Trophoblast cell (in vitro differentiated cells and primary cell): ENCODE measurements at regions not wholly inside any gene's neighbourhood (a gene's known extent, or its start where the extent isn't known, plus 50 kb on each side); places are given as distances from the start of the nearest gene placed in this dataset.
"Not testable (repeated sequence)": the region's sequence is repeated elsewhere in the genome, so short reads cannot be mapped to it uniquely, and the experiment has no call there.

Source experiments
- DNase-seq, 2 donors: peaks; one replicate each; pipeline ENCODE4 v3.0.0-alpha.2; 2016
- H2AFZ ChIP-seq: 2 replicates; pipeline ENCODE4 v1.6.1; 2013; ENCODE audit warnings: low read length, moderate library complexity, mild to moderate bottlenecking; ENCODE audit not compliant: insufficient read depth, poor library complexity
- H2AK5ac ChIP-seq: 2 replicates; pipeline ENCODE4 v1.6.1; 2013; ENCODE audit warnings: mild to moderate bottlenecking, low read length
- H2BK120ac ChIP-seq: 2 replicates; pipeline ENCODE4 v1.6.1; 2013; ENCODE audit warnings: low read length, mild to moderate bottlenecking, moderate library complexity; ENCODE audit not compliant: insufficient read depth, poor library complexity
- H2BK12ac ChIP-seq: 2 replicates; pipeline ENCODE4 v1.6.1; 2013; ENCODE audit warnings: mild to moderate bottlenecking, low read length, moderate library complexity
- H2BK5ac ChIP-seq: 2 replicates; pipeline ENCODE4 v1.6.1; 2013; ENCODE audit warnings: low read length, low read depth, moderate library complexity, mild to moderate bottlenecking; ENCODE audit not compliant: poor library complexity
- H3K14ac ChIP-seq: 2 replicates; pipeline ENCODE4 v1.6.1; 2013; ENCODE audit warnings: mild to moderate bottlenecking, low read length
- H3K18ac ChIP-seq: 2 replicates; pipeline ENCODE4 v1.6.1; 2013; ENCODE audit warnings: mild to moderate bottlenecking, low read length
- H3K23ac ChIP-seq: 2 replicates; pipeline ENCODE4 v1.6.1; 2013; ENCODE audit warnings: low read length
- H3K27ac ChIP-seq: 2 replicates; pipeline ENCODE4 v1.5.1; 2013; ENCODE audit warnings: low read depth, mild to moderate bottlenecking, inconsistent platforms, low read length, moderate library complexity
- H3K27me3 ChIP-seq: 2 replicates; pipeline ENCODE4 v1.6.1; 2013; ENCODE audit warnings: inconsistent platforms, mild to moderate bottlenecking, low read length, moderate library complexity; ENCODE audit not compliant: insufficient read depth
- H3K36me3 ChIP-seq, 2 experiments: 1 replicate in 1 of 2; 2 replicates in 1 of 2; pipeline ENCODE4 v1.6.1; 2013; ENCODE audit warnings: low read length in 2 of 2, mild to moderate bottlenecking in 2 of 2, moderate library complexity in 1 of 2; ENCODE audit not compliant: insufficient read depth in 2 of 2, control insufficient read depth in 1 of 2
- H3K4ac ChIP-seq: 2 replicates; pipeline ENCODE4 v1.6.1; 2013; ENCODE audit warnings: low read depth, mild to moderate bottlenecking, low read length, moderate library complexity
- H3K4me1 ChIP-seq, 2 experiments: 1 replicate in 1 of 2; 2 replicates in 1 of 2; pipeline ENCODE4 v1.6.1; 2013; ENCODE audit warnings: low read length in 2 of 2, mild to moderate bottlenecking in 2 of 2, moderate library complexity in 1 of 2; ENCODE audit not compliant: insufficient read depth in 2 of 2, control insufficient read depth in 1 of 2
- H3K4me2 ChIP-seq: 2 replicates; pipeline ENCODE4 v1.6.1; 2013; ENCODE audit warnings: inconsistent platforms, mild to moderate bottlenecking, low read length, moderate library complexity
- H3K4me3 ChIP-seq: 2 replicates; pipeline ENCODE4 v1.5.1; 2013; ENCODE audit warnings: mild to moderate bottlenecking, low read depth, low read length, inconsistent platforms
- H3K79me1 ChIP-seq: one replicate; pipeline ENCODE4 v1.6.1; 2013; ENCODE audit warnings: low read length
- H3K79me2 ChIP-seq: 2 replicates; pipeline ENCODE4 v1.6.1; 2013; ENCODE audit warnings: low read length, mild to moderate bottlenecking; ENCODE audit not compliant: control insufficient read depth, insufficient read depth, poor library complexity
- H3K9ac ChIP-seq: 2 replicates; pipeline ENCODE4 v1.6.1; 2013; ENCODE audit warnings: mild to moderate bottlenecking, low read length
- H3K9me3 ChIP-seq: 2 replicates; pipeline ENCODE4 v1.6.1; 2013; ENCODE audit warnings: low read depth, mild to moderate bottlenecking, control low read depth, inconsistent platforms, low read length; ENCODE audit not compliant: insufficient read depth
- H4K12ac ChIP-seq: 2 replicates; pipeline ENCODE4 v1.6.1; 2013; ENCODE audit warnings: low read depth, mild to moderate bottlenecking, low read length, moderate library complexity
- H4K8ac ChIP-seq: 2 replicates; pipeline ENCODE4 v1.6.1; 2013; ENCODE audit warnings: low read depth, mild to moderate bottlenecking, low read length, moderate library complexity
- H4K91ac ChIP-seq: one replicate; pipeline ENCODE4 v1.6.1; 2013; ENCODE audit warnings: low read depth, mild to moderate bottlenecking, low read length, moderate library complexity
- WGBS: extraction: QIAGEN DNeasy Blood & Tissue Kit; methylation state at CpG from one replicate; pipeline ENCODE4 v1.1.7; 2013; ENCODE audit warnings: missing lambda C conversion rate; ENCODE audit not compliant: insufficient read length, insufficient coverage; ENCODE audit errors: extremely low coverage; 5-methylcytosine and 5-hydroxymethylcytosine counted together

DNA sequence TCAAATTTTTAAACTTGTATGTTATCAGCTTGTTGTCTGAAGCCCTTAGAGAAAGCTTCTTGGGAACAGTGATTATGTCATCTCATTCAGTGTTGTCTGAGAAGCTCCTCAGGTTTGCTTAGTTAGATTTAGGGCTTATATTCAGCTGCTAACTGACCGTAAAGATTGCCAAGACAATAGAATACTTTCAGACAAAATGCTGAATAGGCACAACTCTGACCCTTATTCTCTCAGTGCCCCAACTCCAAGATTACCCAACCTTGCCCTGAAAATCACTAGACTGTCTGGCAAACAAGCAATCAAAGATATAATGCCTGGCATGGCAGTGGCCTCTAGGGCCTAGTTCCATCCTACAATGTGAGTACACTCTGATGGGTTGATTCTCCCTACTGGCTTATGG is 950.5 kb upstream of the HS3ST1 start:
- H4K8ac ChIP-seq = no peak overlapping the region
- no peaks in the 10 kb centered on the region for H3K4me1 ChIP-seq
- no peaks in the 10 kb centered on the region for H3K9me3 ChIP-seq
- H3K4ac ChIP-seq = no peak overlapping the region
- no peaks in the 10 kb centered on the region for H3K36me3 ChIP-seq
- no peak overlapping the region for H3K9ac ChIP-seq
- WGBS = no CpG with 5 or more reads among the region's 1 CpG
- H2AK5ac ChIP-seq = no peak overlapping the region
- no peaks in the 10 kb centered on the region for H3K79me1 ChIP-seq
- no peak overlapping the region for H2BK12ac ChIP-seq
- H3K23ac ChIP-seq = no peak overlapping the region
- H3K4me3 ChIP-seq = no peak overlapping the region
- no peak overlapping the region for H3K27ac ChIP-seq
- no peaks in the 10 kb centered on the region for H3K27me3 ChIP-seq
- no peak overlapping the region for H3K4me2 ChIP-seq
- no peak overlapping the region for H4K12ac ChIP-seq
- no peak overlapping the region for H4K91ac ChIP-seq
- H3K18ac ChIP-seq = no peak overlapping the region
- no peak for DNase-seq
- H2BK120ac ChIP-seq = no peak overlapping the region
- H2BK5ac ChIP-seq = no peak overlapping the region
- no peak overlapping the region for H3K14ac ChIP-seq
- H2AFZ ChIP-seq = no peak overlapping the region
- no peaks in the 10 kb centered on the region for H3K79me2 ChIP-seq

DNA sequence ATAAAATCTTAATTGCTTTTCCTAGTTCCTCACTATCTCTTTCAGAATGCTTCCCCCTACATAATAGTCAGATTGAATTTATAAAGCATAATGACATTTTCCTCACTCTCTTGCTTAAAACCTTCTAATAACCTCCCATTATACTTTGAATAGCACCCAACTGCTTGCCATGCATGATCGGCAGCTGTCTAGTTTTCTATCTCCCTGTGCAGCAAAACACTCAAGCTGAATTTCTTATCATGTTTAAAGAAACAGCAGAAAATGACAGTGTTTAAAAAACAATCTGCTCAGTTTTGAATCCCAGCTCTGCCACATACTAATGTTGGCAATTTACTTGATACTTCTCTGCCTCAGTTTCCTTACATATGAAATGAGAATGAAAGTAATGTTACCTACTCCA is 947.1 kb upstream of the HS3ST1 start:
- H4K12ac ChIP-seq = no peak overlapping the region
- WGBS = no CpG with 5 or more reads among the region's 1 CpG
- H3K27me3 ChIP-seq = no peaks in the 10 kb centered on the region
- no peaks in the 10 kb centered on the region for H3K79me1 ChIP-seq
- no peak overlapping the region for H2BK12ac ChIP-seq
- H3K4me1 ChIP-seq = no peaks in the 10 kb centered on the region
- H4K91ac ChIP-seq = no peak overlapping the region
- no peak overlapping the region for H3K9ac ChIP-seq
- H2BK5ac ChIP-seq = no peak overlapping the region
- H2BK120ac ChIP-seq = no peak overlapping the region
- H3K4me3 ChIP-seq = no peak overlapping the region
- H3K23ac ChIP-seq = no peak overlapping the region
- H3K79me2 ChIP-seq = no peaks in the 10 kb centered on the region
- no peaks in the 10 kb centered on the region for H3K36me3 ChIP-seq
- no peak for DNase-seq
- H3K14ac ChIP-seq = no peak overlapping the region
- no peak overlapping the region for H3K27ac ChIP-seq
- no peaks in the 10 kb centered on the region for H3K9me3 ChIP-seq
- H4K8ac ChIP-seq = no peak overlapping the region
- no peak overlapping the region for H2AK5ac ChIP-seq
- no peak overlapping the region for H3K18ac ChIP-seq
- H2AFZ ChIP-seq = no peak overlapping the region
- H3K4me2 ChIP-seq = no peak overlapping the region
- no peak overlapping the region for H3K4ac ChIP-seq

DNA sequence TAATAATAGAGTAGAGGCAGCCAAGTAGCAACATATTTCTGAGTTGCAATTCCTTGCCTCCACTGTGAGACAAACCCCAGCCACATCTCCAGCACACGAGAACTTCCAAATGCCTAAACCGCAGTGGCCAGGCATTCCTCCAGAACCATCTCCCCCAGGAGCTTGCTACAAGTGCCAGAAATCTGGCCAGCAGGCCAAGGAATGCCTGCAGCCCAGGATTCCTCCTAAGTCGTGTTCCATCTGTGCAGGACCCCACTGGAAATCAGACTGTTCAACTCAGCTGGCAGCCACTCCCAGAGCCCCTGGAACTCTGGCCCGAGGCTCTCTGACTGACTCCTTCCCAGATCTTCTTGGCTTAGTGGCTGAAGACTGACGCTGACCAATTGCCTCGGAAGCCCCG is 937.2 kb upstream of the HS3ST1 start:
- not testable (repeated sequence) for H2AK5ac ChIP-seq, H4K91ac ChIP-seq, H3K27ac ChIP-seq, H4K8ac ChIP-seq, H2BK12ac ChIP-seq, H3K14ac ChIP-seq, H3K4ac ChIP-seq, H4K12ac ChIP-seq, H3K9ac ChIP-seq, H3K4me1 ChIP-seq, DNase-seq, H3K18ac ChIP-seq, H3K23ac ChIP-seq, H3K36me3 ChIP-seq, H2AFZ ChIP-seq, H3K79me1 ChIP-seq, H3K79me2 ChIP-seq, H3K4me2 ChIP-seq, H2BK120ac ChIP-seq, H3K9me3 ChIP-seq, H3K4me3 ChIP-seq, H3K27me3 ChIP-seq, H2BK5ac ChIP-seq
- WGBS = no CpG with 5 or more reads among the region's 7 CpGs

DNA sequence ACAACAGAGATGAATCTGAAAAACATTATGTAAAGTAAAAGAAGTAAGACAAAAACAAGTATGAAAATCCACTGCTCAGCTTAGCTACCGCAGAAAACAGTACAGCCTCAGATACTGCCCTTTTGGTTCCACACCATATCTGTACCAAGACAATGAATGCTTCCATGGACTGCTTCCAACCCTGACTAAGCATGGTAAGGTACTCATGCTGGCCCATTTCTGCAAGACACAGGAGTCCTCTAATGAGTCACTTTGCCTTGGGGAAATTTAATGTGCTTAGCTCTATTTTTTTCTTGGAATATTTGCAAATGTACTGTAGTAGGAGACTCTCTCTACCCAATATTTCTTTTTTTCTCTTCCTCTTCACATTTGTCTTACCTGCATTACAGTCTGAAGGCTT is 931.7 kb upstream of the HS3ST1 start:
- H3K36me3 ChIP-seq = no peaks in the 10 kb centered on the region
- peak overlapping the region; percentile 33 for H3K23ac ChIP-seq
- no peaks in the 10 kb centered on the region for H3K4me1 ChIP-seq
- H4K8ac ChIP-seq = no peak overlapping the region
- no peak overlapping the region for H3K4me3 ChIP-seq
- H3K4ac ChIP-seq = no peak overlapping the region
- no peaks in the 10 kb centered on the region for H3K79me1 ChIP-seq
- no peak overlapping the region for H4K12ac ChIP-seq
- no peak for DNase-seq
- peaks cover 3% of the 10 kb centered on the region for H3K9me3 ChIP-seq
- H2BK120ac ChIP-seq = no peak overlapping the region
- WGBS = no CpG with 5 or more reads among the region's 1 CpG
- H3K4me2 ChIP-seq = no peak overlapping the region
- H3K14ac ChIP-seq = no peak overlapping the region
- H3K18ac ChIP-seq = no peak overlapping the region
- no peak overlapping the region for H2AFZ ChIP-seq
- no peak overlapping the region for H2AK5ac ChIP-seq
- H4K91ac ChIP-seq = no peak overlapping the region
- H2BK5ac ChIP-seq = no peak overlapping the region
- no peak overlapping the region for H2BK12ac ChIP-seq
- H3K27ac ChIP-seq = no peak overlapping the region
- no peaks in the 10 kb centered on the region for H3K27me3 ChIP-seq
- no peaks in the 10 kb centered on the region for H3K79me2 ChIP-seq
- no peak overlapping the region for H3K9ac ChIP-seq
